Heart right ventricle (tissue), 16 donors: ENCODE measurements at regions not wholly inside any gene's neighbourhood (a gene's known extent, or its start where the extent isn't known, plus 50 kb on each side); places are given as distances from the start of the nearest gene placed in this dataset.

Experiments
- ATAC-seq, 8 donors: fragments of 200-7000 bp; cut with Tn5 transposase; one replicate each; pipeline ENCODE4 v1.9.1; 2020; ENCODE audit warnings: mild to moderate bottlenecking in 8 of 8, moderate library complexity in 8 of 8, moderate number of reproducible peaks in 1 of 8
- DNase-seq, 2 donors: peaks; one replicate each; pipeline ENCODE4 v3.0.0-alpha.2; 2020
- H3K27ac ChIP-seq, 10 donors: fragments of 200-600 bp; sonication (generic) in 2 of 10; one replicate each; pipeline versions ENCODE4 v1.5.0 to v1.8.0; 2020 to 2022; ENCODE audit warnings: mild to moderate bottlenecking in 3 of 10
- H3K27me3 ChIP-seq, 7 donors: fragments of 200-600 bp; one replicate each; pipeline ENCODE4 v1.8.0; 2021 to 2022; ENCODE audit warnings: mild to moderate bottlenecking in 2 of 7
- H3K36me3 ChIP-seq, 9 donors: fragments of 200-600 bp; sonication (generic) in 1 of 9; one replicate each; pipeline versions ENCODE4 v1.5.0 to v1.8.0; 2020 to 2022; ENCODE audit warnings: mild to moderate bottlenecking in 2 of 9
- H3K4me1 ChIP-seq, 9 donors: fragments of 200-600 bp; sonication (generic) in 1 of 9; one replicate each; pipeline versions ENCODE4 v1.5.0 to v1.8.0; 2020 to 2022; ENCODE audit warnings: mild to moderate bottlenecking in 4 of 9
- H3K4me3 ChIP-seq, 10 donors: fragments of 200-600 bp; sonication (generic) in 2 of 10; one replicate each; pipeline versions ENCODE4 v1.5.0 to v1.8.0; 2020 to 2022; ENCODE audit warnings: mild to moderate bottlenecking in 7 of 10, moderate library complexity in 2 of 10
- H3K9me3 ChIP-seq, 11 donors: fragments of 200-600 bp in 10 of 11; sonication (generic) in 2 of 11; one replicate each; pipeline versions ENCODE4 v1.5.0 to v1.8.0; 2013 to 2022; ENCODE audit warnings: mild to moderate bottlenecking in 2 of 11, control low read depth in 1 of 11, moderate library complexity in 1 of 11
- WGBS, 2 donors: extraction: QIAGEN DNeasy Blood & Tissue Kit; methylation state at CpG; one replicate each; pipeline ENCODE4 v1.1.7; 2013; ENCODE audit warnings: inconsistent platforms in 1 of 2; 5-methylcytosine and 5-hydroxymethylcytosine counted together
- intact Hi-C, 10 donors: fragments of 100-400 bp; cut with DNase I; formaldehyde crosslinking; loops; one replicate each; pipeline versions ENCODE4 v1.11.1 to v1.14.2; 2022
- TF ChIP-seq, protein P1 (sequence below), 9 donors: fragments of 200-600 bp; sonication (generic) in 2 of 9; IDR thresholded peaks; one replicate each; pipeline versions ENCODE4 v1.5.0 to v1.8.0; 2021 to 2022; ENCODE audit warnings: antibody characterized with exemption in 9 of 9, mild to moderate bottlenecking in 5 of 9, moderate library complexity in 1 of 9
- donor health status: Arrhythmogenic right ventricular cardiomyopathy.
- donor health status: ischemic (EF 13 %, LVEDD 7.1; RV severe dilation, severe dysfunction).
- donor health status: healthy with polysubstance abuse.
- donor health status: DM: no; HTN: yes; CAD: no.
- donor health status: DM: no; HTN: no; CAD: no.
- donor health status: ischemic (EF 25% LVEDD 6.9; RV normal size, moderate dysfunction).
- donor health status: ischemic (EF 25% LVEDD 5.7; RV mildly dilated, moderate dysfunction).
- donor health status: healthy.
- donor health status: DM: yes; HTN: yes; CAD: no.
- donor health status: Ischemic cardiomyopathy.
- donor health status: ischemic (EF 35%, LVEDD 5.7; RV mildly dilated, moderate dysfunction).
- donor health status: nonischemic (EF 11% LVEDD 7.7; RV severe dilation, severe dysfunction).
- donor health status: DM: yes; HTN: yes; CAD: no.
- donor health status: PGD.
- donor health status: ischemic (EF 29% LVEDD 5.4; RV normal size, mild dysfunction).
- donor health status: nonischemic (EF 23%, LVEDD 6.1; RV moderate dilation, normal function).

DNA sequence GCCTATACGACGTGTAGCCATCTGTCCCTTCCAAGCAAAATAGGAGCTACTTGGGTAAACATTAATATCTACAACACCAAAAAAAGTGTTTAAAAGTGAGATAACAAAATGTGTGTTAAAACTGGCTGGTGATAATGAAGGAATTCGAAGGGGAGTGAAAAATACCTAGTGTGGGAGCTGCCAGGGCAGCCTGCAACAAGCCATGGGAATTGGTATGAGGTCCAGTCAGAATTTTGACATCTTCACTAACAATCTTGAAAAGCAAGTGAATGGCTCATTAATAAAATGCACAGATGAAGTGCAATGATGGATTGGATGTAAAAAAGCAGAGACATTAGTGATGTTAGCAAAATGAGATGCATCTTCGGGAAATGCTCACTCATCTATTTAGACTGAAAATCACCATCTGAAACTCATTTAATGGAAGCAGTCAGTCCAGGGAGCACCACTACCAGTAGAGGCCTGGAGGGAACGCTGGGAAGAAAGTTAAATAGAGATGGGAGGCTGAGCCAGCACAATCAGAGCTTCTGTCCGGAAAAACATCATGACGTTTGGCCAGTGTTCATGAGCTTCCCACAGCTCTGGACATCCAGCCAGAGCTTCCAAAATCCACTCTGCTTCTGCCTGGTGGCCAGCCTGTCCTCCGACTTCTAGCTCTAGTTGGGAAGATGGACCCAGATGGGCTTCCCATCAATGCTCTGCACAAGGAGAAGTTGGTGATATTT is 405.0 kb upstream of the TMTC1 start:
- Histone ChIP-seq H3K9me3 (no peaks in the 10 kb centered on the region), H3K27me3 (peaks cover 0 to 10% (median 0%) of the 10 kb centered on the region in 7 donors), H3K4me3 (no peak overlapping the region), H3K4me1 (no peaks in the 10 kb centered on the region), H3K36me3 (no peaks in the 10 kb centered on the region), H3K27ac (peak overlapping the region in 3 of 10 donors; percentile 1 to 52 (median 7))
- DNase-seq (peak in 1 of 2 donors; percentile 40), ATAC-seq (peak; percentile 50 to 96 (median 89))
- WGBS, 2 donors: 46 to 48% methylated on average over 8 of the region's 8 CpGs
- TF ChIP-seq, protein P1, sequence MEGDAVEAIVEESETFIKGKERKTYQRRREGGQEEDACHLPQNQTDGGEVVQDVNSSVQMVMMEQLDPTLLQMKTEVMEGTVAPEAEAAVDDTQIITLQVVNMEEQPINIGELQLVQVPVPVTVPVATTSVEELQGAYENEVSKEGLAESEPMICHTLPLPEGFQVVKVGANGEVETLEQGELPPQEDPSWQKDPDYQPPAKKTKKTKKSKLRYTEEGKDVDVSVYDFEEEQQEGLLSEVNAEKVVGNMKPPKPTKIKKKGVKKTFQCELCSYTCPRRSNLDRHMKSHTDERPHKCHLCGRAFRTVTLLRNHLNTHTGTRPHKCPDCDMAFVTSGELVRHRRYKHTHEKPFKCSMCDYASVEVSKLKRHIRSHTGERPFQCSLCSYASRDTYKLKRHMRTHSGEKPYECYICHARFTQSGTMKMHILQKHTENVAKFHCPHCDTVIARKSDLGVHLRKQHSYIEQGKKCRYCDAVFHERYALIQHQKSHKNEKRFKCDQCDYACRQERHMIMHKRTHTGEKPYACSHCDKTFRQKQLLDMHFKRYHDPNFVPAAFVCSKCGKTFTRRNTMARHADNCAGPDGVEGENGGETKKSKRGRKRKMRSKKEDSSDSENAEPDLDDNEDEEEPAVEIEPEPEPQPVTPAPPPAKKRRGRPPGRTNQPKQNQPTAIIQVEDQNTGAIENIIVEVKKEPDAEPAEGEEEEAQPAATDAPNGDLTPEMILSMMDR (IDR thresholded peaks at IDR 0.05): no peak
- intact Hi-C loops: no loop called here

DNA sequence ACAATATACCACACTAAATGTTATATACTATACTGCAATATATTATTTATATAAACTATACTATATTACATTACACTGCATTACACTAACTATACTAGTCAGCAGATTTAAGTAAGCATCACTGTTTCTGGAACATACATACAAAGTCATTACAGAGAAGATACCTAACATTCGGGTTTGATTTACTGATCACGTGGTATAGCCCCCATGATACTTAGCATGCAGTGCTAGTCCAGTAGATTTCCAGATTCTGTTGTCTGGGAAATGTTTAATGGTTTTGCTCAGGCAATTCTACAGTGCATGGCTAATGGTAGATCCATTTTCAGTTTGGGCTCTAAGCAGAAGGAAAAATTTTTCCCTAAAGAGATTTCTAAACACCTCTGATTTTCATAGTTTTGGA is 403.7 kb upstream of the TMTC1 start:
- Histone ChIP-seq H3K27ac (no peak overlapping the region), H3K27me3 (peaks cover 0 to 4% (median 0%) of the 10 kb centered on the region in 7 donors), H3K9me3 (peaks cover 0 to 7% (median 0%) of the 10 kb centered on the region in 11 donors), H3K4me3 (no peak overlapping the region), H3K36me3 (no peaks in the 10 kb centered on the region), H3K4me1 (no peaks in the 10 kb centered on the region)
- intact Hi-C loops: no loop called here
- WGBS, 2 donors: 37 to 67% methylated on average over 2 of the region's 2 CpGs
- DNase-seq (no peak), ATAC-seq (no peak)
- TF ChIP-seq, protein P1 (IDR thresholded peaks at IDR 0.05): no peak

DNA sequence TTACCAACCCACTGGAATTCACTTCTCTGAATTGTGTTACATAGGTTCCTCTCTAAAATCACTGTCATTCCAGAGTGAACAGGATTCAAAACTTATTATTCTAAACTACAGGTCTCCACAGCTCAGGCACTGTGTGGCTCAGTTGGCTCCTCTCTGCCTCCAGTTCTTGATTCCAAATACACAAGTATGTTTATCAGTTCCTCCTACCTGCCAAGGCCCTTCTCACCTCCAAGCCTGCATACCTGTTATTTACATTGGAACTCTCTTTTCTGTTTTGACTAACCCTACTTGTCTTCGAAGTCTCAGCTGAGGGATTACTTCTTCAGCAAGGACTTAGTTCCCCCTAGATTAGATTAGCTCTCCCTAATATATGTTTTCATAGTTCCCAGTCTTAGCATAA is 397.6 kb upstream of the TMTC1 start:
- intact Hi-C loops: no loop called here
- ATAC-seq: no peak
- 52 to 68% methylated on average over 1 of the region's 1 CpG for WGBS, 2 donors

DNA sequence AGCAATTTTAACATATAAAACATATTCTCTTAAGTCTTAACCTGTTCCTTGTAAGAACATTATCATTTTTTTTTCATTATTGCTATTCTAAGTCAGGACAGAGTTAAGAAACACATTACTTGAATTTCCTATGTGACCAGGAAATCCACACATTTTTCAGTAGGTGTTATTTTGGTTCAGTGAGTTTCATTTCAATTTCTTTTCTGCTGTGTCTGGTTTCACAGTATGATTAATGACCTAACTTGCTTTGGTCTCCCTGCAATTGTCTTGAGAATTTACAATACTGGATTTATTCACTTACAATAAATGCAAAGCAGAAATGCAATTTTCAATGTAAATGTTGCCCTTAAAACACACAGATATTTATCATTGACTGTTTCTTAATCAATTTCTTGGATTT is 396.9 kb upstream of the TMTC1 start:
- Histone ChIP-seq H3K4me3 (no peak overlapping the region), H3K9me3 (peaks cover 0 to 10% (median 0%) of the 10 kb centered on the region in 11 donors), H3K36me3 (no peaks in the 10 kb centered on the region), H3K4me1 (no peaks in the 10 kb centered on the region), H3K27me3 (no peaks in the 10 kb centered on the region), H3K27ac (no peak overlapping the region)
- DNase-seq (no peak), ATAC-seq (no peak)
- intact Hi-C loops: no loop called here
- TF ChIP-seq, protein P1 (IDR thresholded peaks at IDR 0.05): no peak

More for the DNA sequence above, 397.6 kb upstream of the TMTC1 start:
- no peak for DNase-seq
- Histone ChIP-seq H3K27me3 (no peaks in the 10 kb centered on the region), H3K4me3 (no peak overlapping the region), H3K36me3 (no peaks in the 10 kb centered on the region), H3K4me1 (no peaks in the 10 kb centered on the region), H3K27ac (no peak overlapping the region), H3K9me3 (peaks cover 0 to 10% (median 0%) of the 10 kb centered on the region in 11 donors)
- TF ChIP-seq, protein P1 (IDR thresholded peaks at IDR 0.05): no peak
